ENCODE measurements at regions not wholly inside any gene's neighbourhood (a gene's known extent, or its start where the extent isn't known, plus 50 kb on each side); places are given as distances from the start of the nearest gene placed in this dataset.

DNA sequence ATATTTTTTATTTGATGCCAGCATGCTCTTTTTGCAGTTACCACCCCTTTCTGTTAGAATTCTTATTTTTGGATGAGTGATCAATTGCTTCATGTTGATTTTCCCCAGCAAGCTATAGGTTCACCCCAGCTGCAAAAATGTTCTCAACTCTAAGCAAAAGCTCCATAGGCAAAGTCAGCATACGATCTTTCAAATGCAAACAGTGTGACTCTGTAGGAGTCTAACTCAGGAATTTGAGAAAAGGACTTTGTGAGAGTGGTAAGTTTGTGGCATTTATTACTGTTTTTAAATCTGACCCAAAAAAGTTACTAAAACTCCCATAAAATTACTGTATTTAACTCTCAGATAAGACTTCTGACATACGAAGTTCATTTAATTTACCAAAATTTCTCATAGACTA lies 134.9 kb upstream of the HSF2 start:
- TF ChIP-seq ZBTB7A (IDR thresholded peaks at IDR 0.05; ENCODE audit: low read depth) = no peak
- TF ChIP-seq CREB1 (IDR thresholded peaks at IDR 0.05; ENCODE audit: low read depth) = no peak
- TF ChIP-seq TAF1 (IDR thresholded peaks at IDR 0.05; ENCODE audit: low read depth) = no peak
- no peak for TF ChIP-seq RAD21 (IDR thresholded peaks at IDR 0.05; ENCODE audit: low read depth)
- no peak for TF ChIP-seq NFIC (IDR thresholded peaks at IDR 0.05)
- TF ChIP-seq TCF12 (IDR thresholded peaks at IDR 0.05; ENCODE audit: low read depth) = no peak
- no peak for TF ChIP-seq TEAD4 (IDR thresholded peaks at IDR 0.05)
- TF ChIP-seq FOXM1 (IDR thresholded peaks at IDR 0.05; ENCODE audit: borderline replicate concordance, low read depth) = no peak
- no peak for TF ChIP-seq REST (IDR thresholded peaks at IDR 0.05; ENCODE audit: low read depth)
- TF ChIP-seq, protein P1, sequence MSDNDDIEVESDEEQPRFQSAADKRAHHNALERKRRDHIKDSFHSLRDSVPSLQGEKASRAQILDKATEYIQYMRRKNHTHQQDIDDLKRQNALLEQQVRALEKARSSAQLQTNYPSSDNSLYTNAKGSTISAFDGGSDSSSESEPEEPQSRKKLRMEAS (IDR thresholded peaks at IDR 0.05) = no peak
- TF ChIP-seq YY1 (IDR thresholded peaks at IDR 0.05; ENCODE audit: low read depth) = no peak
- TF ChIP-seq EP300 (IDR thresholded peaks at IDR 0.05; ENCODE audit: borderline replicate concordance) = no peak
- TF ChIP-seq EGR1 (IDR thresholded peaks at IDR 0.05) = no peak
- no peak for TF ChIP-seq CEBPB (IDR thresholded peaks at IDR 0.05)
- TF ChIP-seq, protein P2, sequence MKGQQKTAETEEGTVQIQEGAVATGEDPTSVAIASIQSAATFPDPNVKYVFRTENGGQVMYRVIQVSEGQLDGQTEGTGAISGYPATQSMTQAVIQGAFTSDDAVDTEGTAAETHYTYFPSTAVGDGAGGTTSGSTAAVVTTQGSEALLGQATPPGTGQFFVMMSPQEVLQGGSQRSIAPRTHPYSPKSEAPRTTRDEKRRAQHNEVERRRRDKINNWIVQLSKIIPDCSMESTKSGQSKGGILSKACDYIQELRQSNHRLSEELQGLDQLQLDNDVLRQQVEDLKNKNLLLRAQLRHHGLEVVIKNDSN (IDR thresholded peaks at IDR 0.05) = no peak

DNA sequence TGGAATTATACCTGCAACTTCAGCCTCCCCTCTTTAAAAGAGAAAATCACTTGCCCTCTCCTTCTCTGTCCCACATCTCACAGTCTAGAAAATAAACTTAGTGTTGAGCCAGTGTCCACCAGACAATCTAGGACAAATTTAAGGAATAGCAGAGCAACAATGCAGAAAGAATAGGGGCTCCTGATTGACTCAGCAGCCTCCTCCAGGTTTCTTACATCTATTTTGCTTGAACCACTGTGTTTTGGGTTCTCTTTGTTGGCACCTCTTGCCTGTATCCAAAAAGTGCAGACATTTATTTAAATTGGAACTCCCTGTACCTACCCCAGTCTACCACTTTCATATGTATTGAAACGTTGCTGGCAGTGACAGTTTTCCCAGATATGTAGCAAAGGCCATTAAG lies 133.7 kb upstream of the HSF2 start:
- TF ChIP-seq, protein P2 (IDR thresholded peaks at IDR 0.05) = no peak
- TF ChIP-seq YY1 (IDR thresholded peaks at IDR 0.05; ENCODE audit: low read depth) (no peak), REST (IDR thresholded peaks at IDR 0.05; ENCODE audit: low read depth) (no peak), CEBPB (IDR thresholded peaks at IDR 0.05) (no peak), TEAD4 (IDR thresholded peaks at IDR 0.05) (no peak), EP300 (IDR thresholded peaks at IDR 0.05; ENCODE audit: borderline replicate concordance) (no peak), CREB1 (IDR thresholded peaks at IDR 0.05; ENCODE audit: low read depth) (no peak), FOXM1 (IDR thresholded peaks at IDR 0.05; ENCODE audit: borderline replicate concordance, low read depth) (no peak), TAF1 (IDR thresholded peaks at IDR 0.05; ENCODE audit: low read depth) (no peak), ZBTB7A (IDR thresholded peaks at IDR 0.05; ENCODE audit: low read depth) (no peak), RAD21 (IDR thresholded peaks at IDR 0.05; ENCODE audit: low read depth) (no peak), TCF12 (IDR thresholded peaks at IDR 0.05; ENCODE audit: low read depth) (no peak), NFIC (IDR thresholded peaks at IDR 0.05) (no peak), EGR1 (IDR thresholded peaks at IDR 0.05) (no peak)
- TF ChIP-seq, protein P1 (IDR thresholded peaks at IDR 0.05) = no peak

DNA sequence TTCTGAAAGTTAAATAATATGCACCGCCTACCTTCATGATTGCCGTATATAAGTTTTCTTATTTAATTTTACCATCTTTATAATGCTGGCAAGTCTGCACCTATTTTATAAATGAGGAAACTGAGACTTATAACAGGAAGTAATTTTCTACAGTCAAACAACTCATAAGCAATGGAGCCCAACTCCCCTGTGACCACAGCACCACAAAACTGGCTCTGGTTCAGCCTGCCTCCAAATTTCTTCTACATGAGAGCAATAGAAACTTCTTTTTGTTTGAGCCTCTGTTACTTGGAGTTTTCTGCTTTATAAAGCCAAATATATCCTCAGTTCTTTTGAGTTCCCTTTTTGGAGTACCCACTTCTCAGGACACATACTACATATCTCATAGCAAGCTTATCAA lies 131.1 kb upstream of the HSF2 start:
- TF ChIP-seq, protein P1 (IDR thresholded peaks at IDR 0.05) = no peak
- no peak for TF ChIP-seq TEAD4 (IDR thresholded peaks at IDR 0.05)
- no peak for TF ChIP-seq TCF12 (IDR thresholded peaks at IDR 0.05; ENCODE audit: low read depth)
- TF ChIP-seq FOXM1 (IDR thresholded peaks at IDR 0.05; ENCODE audit: borderline replicate concordance, low read depth) = no peak
- no peak for TF ChIP-seq CREB1 (IDR thresholded peaks at IDR 0.05; ENCODE audit: low read depth)
- TF ChIP-seq ZBTB7A (IDR thresholded peaks at IDR 0.05; ENCODE audit: low read depth) = no peak
- no peak for TF ChIP-seq CEBPB (IDR thresholded peaks at IDR 0.05)
- no peak for TF ChIP-seq TAF1 (IDR thresholded peaks at IDR 0.05; ENCODE audit: low read depth)
- TF ChIP-seq NFIC (IDR thresholded peaks at IDR 0.05) = no peak
- no peak for TF ChIP-seq EP300 (IDR thresholded peaks at IDR 0.05; ENCODE audit: borderline replicate concordance)
- TF ChIP-seq, protein P2 (IDR thresholded peaks at IDR 0.05) = no peak
- TF ChIP-seq REST (IDR thresholded peaks at IDR 0.05; ENCODE audit: low read depth) = no peak
- TF ChIP-seq RAD21 (IDR thresholded peaks at IDR 0.05; ENCODE audit: low read depth) = no peak
- TF ChIP-seq EGR1 (IDR thresholded peaks at IDR 0.05) = no peak
- TF ChIP-seq YY1 (IDR thresholded peaks at IDR 0.05; ENCODE audit: low read depth) = no peak

All from Ishikawa (cell line).